ENCODE measurements at regions not wholly inside any gene's neighbourhood (a gene's known extent, or its start where the extent isn't known, plus 50 kb on each side); places are given as distances from the start of the nearest gene placed in this dataset.

- TF ChIP-seq, protein P1, sequence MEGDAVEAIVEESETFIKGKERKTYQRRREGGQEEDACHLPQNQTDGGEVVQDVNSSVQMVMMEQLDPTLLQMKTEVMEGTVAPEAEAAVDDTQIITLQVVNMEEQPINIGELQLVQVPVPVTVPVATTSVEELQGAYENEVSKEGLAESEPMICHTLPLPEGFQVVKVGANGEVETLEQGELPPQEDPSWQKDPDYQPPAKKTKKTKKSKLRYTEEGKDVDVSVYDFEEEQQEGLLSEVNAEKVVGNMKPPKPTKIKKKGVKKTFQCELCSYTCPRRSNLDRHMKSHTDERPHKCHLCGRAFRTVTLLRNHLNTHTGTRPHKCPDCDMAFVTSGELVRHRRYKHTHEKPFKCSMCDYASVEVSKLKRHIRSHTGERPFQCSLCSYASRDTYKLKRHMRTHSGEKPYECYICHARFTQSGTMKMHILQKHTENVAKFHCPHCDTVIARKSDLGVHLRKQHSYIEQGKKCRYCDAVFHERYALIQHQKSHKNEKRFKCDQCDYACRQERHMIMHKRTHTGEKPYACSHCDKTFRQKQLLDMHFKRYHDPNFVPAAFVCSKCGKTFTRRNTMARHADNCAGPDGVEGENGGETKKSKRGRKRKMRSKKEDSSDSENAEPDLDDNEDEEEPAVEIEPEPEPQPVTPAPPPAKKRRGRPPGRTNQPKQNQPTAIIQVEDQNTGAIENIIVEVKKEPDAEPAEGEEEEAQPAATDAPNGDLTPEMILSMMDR (IDR thresholded peaks at IDR 0.05; ENCODE audit: low read length): no peak
- TF ChIP-seq EZH2 (IDR thresholded peaks at IDR 0.05; ENCODE audit: borderline replicate concordance, low read length): no peak
These were observed 1361.8 kb downstream of the GATA3 start for GRCh38 chr10:9416331-9416730.
